HuH-7.5 (cell line): ENCODE measurements at regions not wholly inside any gene's neighbourhood (a gene's known extent, or its start where the extent isn't known, plus 50 kb on each side); places are given as distances from the start of the nearest gene placed in this dataset.

Experiments used
- DNase-seq: peaks from one replicate; pipeline ENCODE4 v3.0.0; 2011; ENCODE audit warnings: low spot score

GRCh38 chr10:33542752-33543505 is 208.5 kb upstream of the NRP1 start:
- DNase-seq: no peak

GRCh38 chr10:33539116-33539515 is 204.6 kb upstream of the NRP1 start:
- no peak for DNase-seq

- no peak for DNase-seq
Observed at GRCh38 chr10:33537066-33537465, 202.6 kb upstream of the NRP1 start.

- no peak for DNase-seq
Observed at GRCh38 chr10:33536508-33536907, 202.0 kb upstream of the NRP1 start.

- DNase-seq: no peak
Observed at GRCh38 chr10:33535866-33536265, 201.4 kb upstream of the NRP1 start.

GRCh38 chr10:33534416-33534815 is 199.9 kb upstream of the NRP1 start:
- no peak for DNase-seq

GRCh38 chr10:33533612-33534011 is 199.1 kb upstream of the NRP1 start:
- DNase-seq: no peak

- DNase-seq: no peak
Observed at GRCh38 chr10:33532901-33533300, 198.4 kb upstream of the NRP1 start.

- no peak for DNase-seq
Observed at GRCh38 chr10:33529234-33529633, 194.8 kb upstream of the NRP1 start.

- no peak for DNase-seq
Observed at GRCh38 chr10:33524966-33525365, 190.5 kb upstream of the NRP1 start.

GRCh38 chr10:33524041-33524440 is 189.6 kb upstream of the NRP1 start:
- DNase-seq: no peak

- no peak for DNase-seq
Observed at GRCh38 chr10:33523236-33523792, 188.8 kb upstream of the NRP1 start.

- no peak for DNase-seq
Observed at GRCh38 chr10:33521904-33522303, 187.4 kb upstream of the NRP1 start.

- DNase-seq: no peak
Observed at GRCh38 chr10:33521062-33521461, 186.6 kb upstream of the NRP1 start.

GRCh38 chr10:33520223-33520622 is 185.8 kb upstream of the NRP1 start:
- no peak for DNase-seq

GRCh38 chr10:33519130-33519860 is 184.8 kb upstream of the NRP1 start:
- no peak for DNase-seq

- DNase-seq: no peak
Observed at GRCh38 chr10:33510206-33510605, 175.7 kb upstream of the NRP1 start.

- DNase-seq: peak; percentile 29
Observed at GRCh38 chr10:33509231-33509831, 174.9 kb upstream of the NRP1 start.

- DNase-seq: no peak
Observed at GRCh38 chr10:33507662-33508425, 173.4 kb upstream of the NRP1 start.

- no peak for DNase-seq
Observed at GRCh38 chr10:33506838-33507661, 172.6 kb upstream of the NRP1 start.

- no peak for DNase-seq
Observed at GRCh38 chr10:33506391-33506790, 171.9 kb upstream of the NRP1 start.
